NCI-H2171 treated with DMSO at 0.1 percent for 48 hours (cell line): ENCODE measurements at regions not wholly inside any gene's neighbourhood (a gene's known extent, or its start where the extent isn't known, plus 50 kb on each side); places are given as distances from the start of the nearest gene placed in this dataset.

Experiments used
- DNase-seq: peaks from one replicate; lab custom pipeline; 2025; lab: John Stamatoyannopoulos, UW

GRCh38 chr2:61722318-61722717 is 131.5 kb downstream of the FAM161A start:
- DNase-seq, result peak; percentile 9

DNA sequence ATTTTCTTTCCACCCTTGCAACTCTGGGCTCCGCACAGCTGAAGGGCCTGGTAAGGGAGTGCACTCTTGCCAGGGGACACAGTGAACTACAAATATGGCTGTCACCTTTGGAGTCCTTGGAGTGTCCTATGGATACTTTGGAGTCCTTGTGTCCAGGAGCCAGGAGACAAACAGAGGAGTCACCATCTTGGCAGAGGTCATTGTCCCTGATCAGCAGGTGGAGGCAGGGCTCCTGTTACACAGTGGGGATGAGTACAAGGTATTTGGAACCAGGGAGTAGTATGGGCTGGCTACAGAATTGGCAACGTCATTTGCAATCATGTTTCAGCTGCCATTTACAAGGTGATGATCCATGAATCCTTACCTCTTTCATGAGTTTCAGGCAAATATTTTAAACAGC is 132.5 kb downstream of the FAM161A start:
- DNase-seq, result no peak

GRCh38 chr2:61720911-61721310 is 132.9 kb downstream of the FAM161A start:
- no peak for DNase-seq

- DNase-seq, result no peak
Observed at GRCh38 chr2:61718965-61719364, 134.9 kb downstream of the FAM161A start.

DNA sequence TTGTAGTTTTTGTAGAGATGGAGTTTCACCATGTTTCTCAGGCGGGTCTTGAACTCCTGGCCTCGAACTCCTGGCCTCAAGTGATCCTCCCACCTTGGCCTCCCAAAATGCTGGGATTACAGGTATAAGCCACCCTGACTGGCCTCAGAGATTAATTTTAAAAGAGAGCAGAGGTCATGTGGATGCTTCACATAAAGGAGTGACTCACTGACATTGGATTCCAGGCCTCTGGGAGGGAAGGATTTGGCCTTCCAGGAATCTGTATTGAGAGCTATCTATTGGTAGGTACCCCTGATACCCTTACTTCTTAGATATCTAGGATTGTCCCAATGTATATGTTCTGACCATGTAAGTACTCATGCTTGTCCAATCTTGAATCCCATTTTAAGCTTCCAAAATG is 138.4 kb downstream of the FAM161A start:
- DNase-seq, result no peak

DNA sequence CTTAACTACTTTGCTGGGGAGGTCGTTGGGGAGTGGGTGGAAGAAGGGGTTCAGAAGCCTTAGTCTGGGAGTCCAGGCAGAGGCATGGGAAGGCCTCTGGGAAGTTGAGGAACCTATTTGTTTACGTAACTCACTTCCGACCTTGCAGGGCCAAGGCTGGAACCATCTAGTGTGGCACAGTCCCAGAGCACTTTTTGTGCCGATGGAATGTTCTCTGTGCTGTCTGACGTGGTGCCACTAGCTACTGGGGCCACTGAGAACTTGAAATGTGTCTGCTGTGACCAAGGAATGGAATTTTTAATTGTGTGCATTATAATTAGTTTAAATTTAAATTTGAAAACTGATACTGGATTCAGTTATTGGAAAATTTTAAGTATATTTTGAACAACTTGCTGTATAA is 139.7 kb downstream of the FAM161A start:
- DNase-seq, result no peak

DNA sequence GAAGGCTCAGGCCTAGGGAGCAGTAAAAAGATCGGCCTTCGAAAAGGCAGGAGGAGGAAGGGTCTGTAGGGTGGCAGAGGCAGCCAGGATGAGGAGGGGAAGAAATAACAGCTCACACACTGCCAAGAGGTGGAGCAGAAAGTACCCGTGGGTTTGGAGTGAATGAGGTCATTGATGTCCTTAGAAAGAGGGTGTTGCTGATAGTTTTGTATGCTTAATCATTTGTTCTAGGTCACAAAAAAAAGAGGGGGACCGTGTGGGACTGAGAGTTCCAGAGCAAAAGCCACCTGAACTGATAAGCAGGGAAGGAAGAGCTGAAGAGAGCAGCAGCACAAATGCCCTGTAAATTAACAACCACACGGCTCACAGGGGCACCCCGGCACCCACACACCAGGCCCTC is 140.4 kb downstream of the FAM161A start:
- DNase-seq, result no peak

DNA sequence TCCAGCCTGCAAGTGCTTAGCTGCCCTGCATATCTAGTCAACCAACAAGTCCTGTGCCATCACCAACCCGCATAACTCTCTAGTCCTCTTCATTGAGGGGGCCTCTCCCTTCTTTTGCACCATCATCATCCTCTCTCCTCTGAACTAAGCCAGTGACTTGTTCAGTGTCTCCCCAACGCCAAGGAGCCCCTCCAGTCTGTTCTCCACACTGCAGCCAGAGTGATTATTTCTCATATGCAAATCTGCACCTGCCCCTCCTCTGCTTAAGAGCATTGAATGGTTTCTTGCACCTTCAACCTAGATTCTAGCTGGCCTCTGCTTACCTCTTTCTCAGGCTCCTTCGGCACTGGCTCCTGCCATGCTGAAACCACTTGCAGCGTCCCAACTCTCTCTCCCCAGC is 141.8 kb downstream of the FAM161A start:
- no peak for DNase-seq

GRCh38 chr2:61710711-61711110 is 143.1 kb downstream of the FAM161A start:
- no peak for DNase-seq

DNA sequence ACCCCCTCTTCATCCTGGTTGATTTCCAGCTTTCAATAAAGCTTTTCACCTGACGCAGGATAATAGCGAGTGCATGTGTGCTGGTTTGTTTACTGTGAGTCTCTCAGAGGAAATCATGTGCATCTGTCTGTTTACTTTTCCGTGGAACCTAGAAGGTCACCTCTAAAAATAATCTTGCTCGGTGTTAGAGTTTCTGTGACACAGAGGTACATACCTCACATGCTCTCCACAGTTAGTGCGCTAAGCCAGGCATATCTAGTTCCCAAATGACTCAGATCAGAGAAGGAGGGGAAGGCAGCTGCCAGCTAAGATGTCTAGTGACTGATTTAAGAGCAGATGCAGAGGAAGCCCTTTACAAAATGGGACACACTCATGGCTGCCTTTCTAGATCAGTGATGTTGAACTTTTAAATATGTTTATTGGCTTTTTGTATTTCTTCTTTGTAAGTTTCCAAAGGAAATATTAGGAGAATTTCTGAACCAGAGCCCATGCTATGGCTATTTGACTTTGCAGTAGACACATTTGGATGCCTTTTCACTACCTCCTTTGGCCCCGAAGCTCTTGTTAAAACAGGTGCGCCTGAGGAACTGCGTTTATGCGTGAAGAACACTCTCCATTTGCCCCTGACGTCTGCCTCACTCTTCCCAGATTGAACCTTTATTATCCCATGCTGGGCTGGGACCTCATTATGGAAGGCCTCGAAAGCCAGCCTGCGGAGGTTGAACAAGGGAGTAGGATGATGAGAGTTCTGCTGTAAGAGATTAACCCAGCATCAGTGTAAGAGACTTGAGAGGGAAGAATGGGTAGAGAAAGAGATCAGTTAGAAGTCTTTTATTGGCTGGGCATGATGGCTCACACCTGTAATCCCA is 145.6 kb downstream of the FAM161A start:
- peak; percentile 96 for DNase-seq

DNA sequence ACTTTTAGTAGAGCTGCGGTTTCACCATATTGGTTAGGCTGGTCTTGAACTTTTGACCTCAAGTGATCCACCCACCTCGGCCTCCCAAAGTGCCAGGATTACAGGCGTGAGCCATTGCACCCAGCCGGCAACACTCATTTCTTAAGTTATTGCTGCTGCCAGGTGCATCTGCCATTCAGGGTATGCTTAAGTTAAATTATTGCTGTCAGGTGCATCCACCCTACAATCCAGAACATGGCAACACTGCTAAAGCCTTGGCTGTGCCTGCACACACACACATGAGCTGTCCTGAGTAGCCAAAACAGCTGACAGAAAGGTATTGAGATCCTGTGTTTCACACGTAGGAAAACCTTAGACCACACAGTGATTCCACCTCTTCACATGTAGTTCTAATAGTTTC is 148.2 kb downstream of the FAM161A start:
- DNase-seq, result no peak

- peak; percentile 57 for DNase-seq
Observed at GRCh38 chr2:61704364-61704763, 149.5 kb downstream of the FAM161A start.

GRCh38 chr2:61702088-61702467 is 151.8 kb downstream of the FAM161A start:
- no peak for DNase-seq

DNA sequence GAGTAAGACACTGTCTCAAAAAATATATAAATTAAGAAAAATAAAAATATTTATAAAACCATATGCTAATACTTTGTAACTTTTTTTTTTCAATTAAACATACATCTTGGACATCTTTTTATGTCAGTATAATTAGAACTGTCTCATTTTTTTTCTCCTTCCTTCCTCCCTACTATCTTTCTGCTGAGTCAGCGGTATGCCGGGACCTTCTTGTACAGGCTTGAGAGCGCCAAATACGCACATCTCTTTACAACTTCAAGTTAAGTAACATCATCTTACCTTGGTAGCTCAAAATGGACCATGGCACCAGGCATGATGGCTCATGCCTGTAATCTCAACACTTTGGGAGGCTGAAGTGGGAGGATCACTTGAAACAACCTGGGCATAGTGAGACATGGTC is 153.4 kb downstream of the FAM161A start:
- no peak for DNase-seq

DNA sequence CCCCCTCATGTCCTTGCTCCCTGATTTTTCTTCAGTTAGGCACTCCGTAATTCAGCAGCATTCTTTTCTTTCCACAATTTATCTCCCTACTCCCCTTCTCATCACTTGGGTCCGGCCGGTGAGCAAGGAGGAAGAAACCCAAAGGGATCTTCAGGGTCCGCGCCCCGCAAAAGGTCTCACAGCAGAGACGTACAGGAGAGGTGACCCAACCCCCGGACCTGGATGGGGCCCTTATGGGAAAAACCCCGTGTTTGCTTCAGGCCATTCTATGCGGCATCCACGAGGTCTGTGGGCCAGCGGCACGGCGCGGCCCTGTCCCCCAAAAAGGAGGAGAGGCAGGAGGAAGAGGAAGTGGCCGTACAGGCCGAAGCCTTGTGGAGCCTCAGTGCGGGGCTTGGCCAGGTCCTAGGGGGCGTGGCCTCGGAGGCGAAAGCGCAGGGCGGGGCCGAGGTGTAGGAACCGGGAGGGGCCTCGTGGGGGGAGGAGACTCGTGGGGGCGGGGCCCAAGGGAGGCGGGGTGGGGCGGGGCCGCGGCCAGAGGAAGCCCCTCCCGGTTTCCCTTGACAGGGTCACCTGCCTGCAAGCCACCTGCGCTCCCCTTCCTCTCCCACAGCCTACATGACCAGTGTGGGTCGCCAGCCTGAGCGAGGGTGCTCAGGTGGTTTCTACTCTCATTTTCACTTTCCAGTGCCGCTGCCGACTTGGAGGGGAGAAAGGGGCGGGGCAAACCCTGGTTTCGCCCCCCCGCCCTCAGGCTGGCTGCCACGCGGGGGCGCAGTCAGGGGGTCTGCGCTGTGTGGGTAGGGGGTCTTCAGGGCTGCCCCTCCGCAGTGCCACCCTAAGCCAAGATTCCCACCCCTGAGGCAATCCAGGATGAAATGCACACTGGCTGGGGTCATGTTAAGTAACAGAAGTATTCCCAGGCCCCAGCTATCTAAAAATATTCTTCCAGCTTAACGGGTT is 156.4 kb upstream of the XPO1 start:
- peak; percentile 16 for DNase-seq

DNA sequence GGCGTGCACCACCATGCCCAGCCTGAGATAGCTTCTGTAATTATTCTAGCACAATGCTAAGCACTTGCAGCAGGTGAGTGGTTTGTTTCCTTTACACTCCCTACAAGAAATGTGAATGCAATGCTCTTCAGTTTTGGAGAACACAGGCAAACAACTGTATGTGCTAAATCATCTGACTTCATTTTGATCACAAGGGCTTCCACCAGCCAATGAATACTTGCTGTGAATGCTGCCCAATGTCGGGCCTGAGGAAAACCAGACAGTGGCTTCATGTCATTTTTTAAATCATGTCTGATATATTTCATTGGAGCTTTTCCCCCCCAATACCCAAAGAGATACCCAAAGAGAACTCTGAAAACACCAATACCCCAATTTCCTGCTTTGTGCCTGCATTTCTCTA is 155.6 kb upstream of the XPO1 start:
- DNase-seq, result no peak

GRCh38 chr2:61690078-61690596 is 152.0 kb upstream of the XPO1 start:
- DNase-seq, result no peak

GRCh38 chr2:61689568-61689967 is 151.4 kb upstream of the XPO1 start:
- DNase-seq, result no peak

- no peak for DNase-seq
Observed at GRCh38 chr2:61688369-61689334, 150.5 kb upstream of the XPO1 start.

- no peak for DNase-seq
Observed at GRCh38 chr2:61679096-61679495, 140.9 kb upstream of the XPO1 start.

- DNase-seq, result no peak
Observed at GRCh38 chr2:61677942-61678341, 139.8 kb upstream of the XPO1 start.

- no peak for DNase-seq
Observed at GRCh38 chr2:61677306-61677705, 139.2 kb upstream of the XPO1 start.
